ENCODE measurements at regions not wholly inside any gene's neighbourhood (a gene's known extent, or its start where the extent isn't known, plus 50 kb on each side); places are given as distances from the start of the nearest gene placed in this dataset.
A peak's percentile ranks its signal among the peaks of the same experiment; 100 is the strongest.
"Not testable (repeated sequence)": the region's sequence is repeated elsewhere in the genome, so short reads cannot be mapped to it uniquely, and the experiment has no call there.

DNA sequence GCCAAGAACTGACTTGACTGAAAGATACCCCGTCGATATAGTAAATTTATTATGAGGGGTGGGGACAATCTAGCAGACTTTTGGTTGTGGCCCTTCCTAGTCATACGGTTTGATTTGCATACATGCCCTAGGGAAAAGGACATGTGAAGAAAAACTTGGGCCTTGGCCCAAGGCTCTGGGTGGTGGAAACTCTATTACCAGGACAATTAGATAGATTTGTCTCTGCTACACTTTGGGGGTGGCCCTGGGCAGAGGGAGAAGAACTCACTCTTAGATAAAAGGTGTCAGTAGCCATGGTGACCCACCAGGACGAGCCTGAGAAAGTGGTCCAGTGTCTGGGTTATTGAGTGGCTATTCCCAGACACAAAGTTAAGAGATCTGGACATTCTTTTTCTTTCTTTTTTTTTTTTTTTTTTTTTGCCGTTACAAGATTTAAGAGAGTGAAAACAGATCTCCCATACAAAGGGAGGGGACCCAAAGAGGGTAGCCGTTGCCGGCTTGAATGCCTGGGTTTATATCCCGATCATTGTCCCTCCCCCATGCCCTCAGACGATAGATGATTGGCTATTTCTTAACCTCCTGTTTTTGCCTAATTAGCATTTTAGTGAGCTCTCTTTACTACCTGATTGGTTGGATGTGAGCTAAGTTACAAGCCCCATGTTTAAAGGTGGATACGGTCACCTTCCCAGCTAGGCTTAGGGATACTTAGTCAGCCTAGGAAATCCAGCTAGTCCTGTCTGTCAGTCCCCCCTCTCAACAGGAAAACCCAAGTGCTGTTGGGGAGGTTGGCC is 96.4 kb upstream of the SMAD3 start:
- no peak for DNase-seq

DNA sequence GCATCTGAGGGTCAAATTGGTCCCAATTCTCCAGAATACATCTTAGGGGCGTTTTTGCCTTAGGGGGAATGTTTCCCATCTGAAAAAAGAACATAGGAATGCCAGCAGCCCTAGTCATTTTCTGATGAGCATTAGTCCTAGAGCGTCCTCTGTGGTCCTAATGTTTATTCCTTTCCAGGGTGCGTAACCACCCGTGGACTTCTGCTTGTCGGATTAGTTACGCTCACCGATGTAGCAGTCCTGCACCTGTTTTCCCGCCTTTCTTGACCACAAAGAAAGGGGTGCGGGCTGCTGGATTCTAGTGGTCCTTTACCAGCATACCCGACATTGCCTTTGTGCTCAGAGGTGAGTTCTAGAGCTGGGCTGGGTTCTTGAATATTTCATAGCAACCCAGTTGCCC is 91.3 kb upstream of the SMAD3 start:
- not testable (repeated sequence) for DNase-seq

DNA sequence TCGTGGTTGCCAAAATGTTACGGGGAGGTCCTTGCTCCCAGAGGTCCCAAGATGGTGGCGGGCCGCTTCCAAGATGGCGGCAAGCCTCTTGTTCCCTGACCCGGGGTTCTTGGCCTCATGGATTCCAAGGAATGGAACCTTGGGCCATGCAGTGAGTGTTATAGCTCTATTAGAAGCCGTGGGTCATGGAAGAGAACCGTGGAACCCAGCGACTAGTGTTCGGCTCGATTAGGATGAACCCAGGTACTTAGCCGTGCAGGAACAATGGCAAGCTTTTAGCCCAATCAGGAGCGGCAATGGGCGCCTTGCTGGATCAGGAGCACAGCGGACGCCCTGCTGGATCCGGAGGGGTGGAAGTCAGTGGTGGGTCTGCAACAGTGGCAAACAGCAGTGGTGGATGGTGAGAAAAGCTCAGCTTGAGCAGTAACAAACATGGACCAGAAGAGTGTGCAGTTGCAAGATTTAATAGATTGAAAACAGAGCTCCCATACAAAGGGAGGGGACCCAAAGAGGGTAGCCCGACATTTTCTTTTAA is 89.2 kb upstream of the SMAD3 start:
- not testable (repeated sequence) for DNase-seq

GRCh38 chr15:66980326-66980725 is 85.1 kb upstream of the SMAD3 start:
- DNase-seq: not testable (repeated sequence)

DNA sequence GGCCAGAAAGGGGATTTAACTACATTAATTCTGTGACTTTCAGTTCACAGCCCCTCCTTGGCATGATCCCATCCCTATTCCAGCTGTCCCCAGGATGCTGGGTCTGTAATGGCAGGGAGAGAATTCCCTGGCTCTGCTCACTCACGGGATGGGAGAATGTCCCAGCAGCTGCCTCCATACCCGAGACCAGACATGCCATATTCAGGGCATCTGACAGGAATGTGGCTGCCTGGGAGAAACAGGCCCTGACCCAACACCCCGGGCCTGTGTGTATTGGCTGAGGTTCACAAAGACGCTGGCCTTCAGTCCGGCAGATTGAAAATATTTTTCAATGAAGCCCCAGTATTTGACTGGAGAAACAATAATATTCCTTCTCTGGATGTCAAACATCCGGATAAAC is 83.6 kb upstream of the SMAD3 start:
- DNase-seq: peak; percentile 67

GRCh38 chr15:66982250-66982649 is 83.2 kb upstream of the SMAD3 start:
- no peak for DNase-seq

GRCh38 chr15:66982816-66983215 is 82.6 kb upstream of the SMAD3 start:
- no peak for DNase-seq

GRCh38 chr15:66985653-66986052 is 79.7 kb upstream of the SMAD3 start:
- no peak for DNase-seq

- DNase-seq: no peak
These were observed 78.5 kb upstream of the SMAD3 start for GRCh38 chr15:66986951-66987350.

DNA sequence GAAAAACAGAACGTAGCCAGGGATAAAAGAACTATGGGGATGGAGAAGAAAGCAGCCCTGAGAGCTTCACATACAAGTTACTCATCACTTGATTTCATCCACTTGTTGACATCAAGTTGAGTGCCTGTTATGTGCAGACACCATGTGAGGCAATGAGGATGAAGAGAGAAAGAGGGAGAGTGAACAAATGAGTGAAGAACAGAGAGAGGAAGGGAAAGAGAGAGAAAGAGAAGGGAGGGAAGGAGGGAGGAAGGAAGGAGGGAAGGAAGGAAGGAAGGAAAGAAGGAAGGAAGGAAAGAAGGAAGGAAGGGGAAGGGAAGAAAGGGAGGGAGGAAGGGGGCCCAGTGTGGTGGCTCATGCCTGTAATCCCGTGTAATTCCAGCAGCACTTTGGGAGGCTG is 72.3 kb upstream of the SMAD3 start:
- no peak for DNase-seq

DNA sequence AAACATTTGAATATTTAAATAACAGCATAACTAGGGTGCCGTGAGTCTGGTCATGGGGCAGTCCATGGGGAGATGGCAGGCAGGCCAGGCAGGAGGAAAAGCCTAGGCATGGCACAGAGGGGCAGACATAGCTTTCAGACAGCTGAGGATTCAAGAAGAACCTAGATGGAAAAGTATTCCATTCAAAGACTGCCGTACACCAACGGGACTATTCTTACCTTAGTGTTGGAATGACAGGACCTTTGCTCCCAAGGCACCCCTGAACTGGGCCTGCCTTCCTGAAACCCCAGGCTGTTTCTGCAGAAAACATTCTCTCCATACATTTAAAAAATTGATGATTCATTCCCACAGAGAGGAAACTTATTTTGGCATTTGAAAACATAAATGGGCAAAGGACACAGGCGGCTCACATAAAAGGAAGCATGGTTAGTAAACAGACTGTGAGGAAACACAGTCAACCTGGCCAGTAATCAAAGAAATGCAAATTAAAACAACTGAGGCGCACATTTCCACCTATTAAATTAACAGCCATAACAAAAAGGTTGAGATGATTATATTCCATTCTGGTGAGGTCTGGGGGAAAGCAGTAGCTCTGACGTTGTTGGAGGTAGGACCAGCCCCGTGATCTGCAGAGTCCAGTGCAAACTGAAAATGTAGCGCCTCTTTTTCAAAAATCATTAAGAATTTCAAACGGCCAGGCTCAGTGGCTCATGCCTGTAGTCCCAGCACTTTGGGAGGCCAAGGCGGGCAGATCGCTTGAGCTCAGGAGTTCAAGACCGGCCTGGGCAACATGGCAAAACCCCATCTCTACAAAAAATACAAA is 71.3 kb upstream of the SMAD3 start:
- DNase-seq: no peak

- no peak for DNase-seq
These were observed 70.3 kb upstream of the SMAD3 start for GRCh38 chr15:66994927-66995656.

GRCh38 chr15:66996094-66996493 is 69.3 kb upstream of the SMAD3 start:
- no peak for DNase-seq

GRCh38 chr15:66997212-66997611 is 68.2 kb upstream of the SMAD3 start:
- DNase-seq: no peak

DNA sequence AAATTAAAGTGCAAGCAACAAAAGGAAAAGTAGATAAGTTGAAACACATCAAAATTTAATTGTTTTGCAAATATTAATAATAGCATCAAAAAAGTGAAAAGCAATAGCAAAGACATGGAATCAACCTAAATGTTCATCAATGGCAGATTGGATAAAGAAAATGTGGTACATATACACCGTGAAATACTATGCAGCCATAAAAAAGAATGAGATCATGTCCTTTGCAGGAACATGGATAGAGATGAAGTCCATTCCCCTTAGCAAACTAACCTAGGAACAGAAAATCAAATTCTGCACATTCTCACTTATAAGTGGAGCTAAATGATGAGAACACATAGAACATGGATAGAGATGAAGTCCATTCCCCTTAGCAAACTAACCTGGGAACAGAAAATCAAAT is 67.2 kb upstream of the SMAD3 start:
- DNase-seq: not testable (repeated sequence)

DNA sequence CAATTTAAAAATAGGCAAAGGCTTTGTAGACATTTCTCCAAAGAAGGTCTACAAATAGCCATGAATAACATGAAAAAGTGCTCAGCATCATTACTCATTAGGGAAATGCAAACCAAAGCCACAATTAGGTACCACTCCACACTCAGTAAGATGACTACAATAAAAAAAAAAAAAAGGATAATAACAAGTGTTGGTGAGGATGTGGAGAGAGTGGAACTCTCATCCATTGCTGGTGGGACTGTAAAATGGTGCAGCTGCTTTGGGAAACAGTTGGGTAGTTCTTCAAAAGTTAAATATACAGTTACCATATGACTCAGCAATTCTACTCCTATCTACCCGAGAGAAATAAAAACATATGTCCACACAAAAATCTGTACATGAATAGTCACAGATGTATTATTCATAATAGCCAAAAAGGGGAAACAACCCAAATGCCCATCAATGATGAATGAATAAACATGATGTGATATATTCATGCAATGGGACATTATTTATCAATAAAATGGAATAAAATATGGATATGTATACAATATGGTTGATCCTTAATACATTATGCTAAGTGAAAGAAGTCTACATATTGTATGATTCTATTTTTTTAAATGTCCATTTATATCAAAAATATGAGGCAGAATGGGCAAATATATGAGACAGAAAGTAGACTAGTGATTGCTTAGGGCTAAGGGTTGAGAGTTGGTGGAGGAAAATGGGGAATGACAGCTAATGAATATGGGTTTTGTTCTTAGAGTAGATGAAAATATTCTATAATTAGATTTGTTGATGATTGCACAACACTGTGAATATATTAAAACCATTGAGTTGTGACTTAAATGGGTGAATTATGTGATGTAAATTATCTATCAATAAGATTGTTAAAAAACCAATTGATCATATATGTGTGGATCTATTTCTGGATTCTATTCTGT is 66.1 kb upstream of the SMAD3 start:
- no peak for DNase-seq

GRCh38 chr15:67000896-67001295 is 64.5 kb upstream of the SMAD3 start:
- no peak for DNase-seq

DNA sequence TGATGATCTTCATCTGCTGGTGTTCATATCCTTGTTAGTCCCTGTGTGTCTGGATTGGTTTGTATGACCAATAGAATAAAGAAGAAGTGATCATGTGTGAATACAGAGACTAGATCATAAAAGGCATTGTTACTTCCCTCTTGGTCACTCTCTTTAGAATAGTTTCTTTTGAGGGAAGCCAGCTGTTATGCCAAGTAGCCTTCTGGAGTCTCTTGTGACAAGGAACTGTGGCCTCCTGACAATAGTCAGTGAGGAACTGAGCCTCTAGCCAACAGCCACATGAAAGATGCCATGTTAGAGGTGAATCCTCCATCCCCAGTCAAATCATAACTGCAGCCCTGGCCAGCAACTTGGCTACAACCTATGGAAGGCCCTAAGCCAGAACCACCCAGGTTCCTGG is 63.0 kb upstream of the SMAD3 start:
- no peak for DNase-seq

GRCh38 chr15:67003586-67003985 is 61.8 kb upstream of the SMAD3 start:
- DNase-seq: no peak

DNA sequence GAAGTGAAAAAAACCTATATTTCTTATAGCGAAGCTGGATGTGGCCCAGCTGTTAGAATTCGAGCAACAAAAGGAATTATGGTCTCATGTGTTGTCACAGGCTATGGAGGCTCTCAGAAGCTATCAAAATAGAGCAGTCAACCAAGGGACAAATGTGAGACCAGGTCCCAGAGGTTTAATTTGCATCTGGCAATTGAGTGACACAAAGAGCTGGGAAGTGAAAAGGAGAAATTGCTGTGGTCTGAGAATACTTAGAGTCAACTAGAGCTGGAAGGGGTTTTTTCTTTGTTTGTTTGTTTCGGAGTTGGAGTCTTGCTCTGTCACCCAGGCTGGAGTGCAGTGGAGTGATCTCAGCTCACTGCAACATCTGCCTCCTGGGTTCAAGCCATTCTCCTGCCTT is 61.3 kb upstream of the SMAD3 start:
- no peak for DNase-seq

DNA sequence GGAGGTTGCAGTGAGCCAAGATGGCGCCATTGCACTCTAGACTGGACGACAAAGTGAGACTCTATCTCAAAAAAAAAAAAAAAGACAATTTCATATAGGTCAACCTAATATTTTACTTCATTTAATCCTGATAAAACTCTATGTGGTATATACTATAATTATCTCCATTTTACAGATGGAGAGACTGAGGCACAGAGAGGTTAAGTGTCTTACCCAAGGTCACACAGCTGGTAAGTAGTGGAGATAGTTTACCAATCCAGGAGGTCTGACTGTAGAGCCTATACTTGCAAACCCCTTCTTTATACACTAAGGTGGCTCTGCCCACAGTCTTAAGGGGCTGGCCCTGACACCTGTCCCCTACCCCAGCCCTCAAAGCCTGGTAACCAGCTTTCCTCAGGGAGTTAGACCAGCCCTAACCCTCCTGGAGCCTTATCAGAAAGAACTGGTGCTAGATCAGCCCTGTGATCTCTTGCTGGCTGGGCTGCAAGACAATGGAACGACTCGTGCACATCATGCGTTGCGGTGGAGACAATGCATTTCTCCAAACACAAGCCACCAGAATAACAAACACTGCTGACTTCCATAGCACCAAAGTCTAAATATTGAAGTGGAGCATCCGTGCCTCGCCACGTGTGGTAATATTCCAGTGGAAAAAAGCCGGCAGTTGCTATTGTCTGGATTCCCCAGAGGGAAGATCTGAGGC is 60.0 kb upstream of the SMAD3 start:
- no peak for DNase-seq
